HTR-8/SVneo (cell line): ENCODE measurements at regions not wholly inside any gene's neighbourhood (a gene's known extent, or its start where the extent isn't known, plus 50 kb on each side); places are given as distances from the start of the nearest gene placed in this dataset.

Experiments used
- DNase-seq: peaks from one replicate; pipeline ENCODE4 v3.0.0; 2011; ENCODE audit warnings: low spot score, mixed read lengths; ENCODE audit not compliant: insufficient read length
- FAIRE-seq: peaks from 2 replicates; lab custom pipeline; 2011; peaks lifted over from hg19 to GRCh38; lab: Jason Lieb, UNC

- DNase-seq (no peak), FAIRE-seq (no peak)
Measured at GRCh38 chr18:37658894-37659293, 93.3 kb upstream of the CELF4 start.

GRCh38 chr18:37657493-37657892, 91.9 kb upstream of the CELF4 start:
- FAIRE-seq (no peak), DNase-seq (no peak)

- no peak for DNase-seq
Measured at GRCh38 chr18:37654731-37655369, 89.3 kb upstream of the CELF4 start.

GRCh38 chr18:37654034-37654433, 88.4 kb upstream of the CELF4 start:
- DNase-seq (no peak), FAIRE-seq (no peak)

More at GRCh38 chr18:37654731-37655369, 89.3 kb upstream of the CELF4 start:
- no peak for FAIRE-seq

GRCh38 chr18:37653618-37654017, 88.0 kb upstream of the CELF4 start:
- no peak for DNase-seq
- FAIRE-seq = no peak

GRCh38 chr18:37649930-37650329, 84.3 kb upstream of the CELF4 start:
- DNase-seq (no peak), FAIRE-seq (no peak)

GRCh38 chr18:37649416-37649815, 83.8 kb upstream of the CELF4 start:
- DNase-seq (no peak), FAIRE-seq (no peak)

GRCh38 chr18:37641573-37641972, 76.0 kb upstream of the CELF4 start:
- FAIRE-seq (no peak), DNase-seq (no peak)

GRCh38 chr18:37640504-37640903, 74.9 kb upstream of the CELF4 start:
- no peak for DNase-seq
- no peak for FAIRE-seq

- FAIRE-seq (no peak), DNase-seq (no peak)
Measured at GRCh38 chr18:37639846-37640245, 74.2 kb upstream of the CELF4 start.

GRCh38 chr18:37637478-37637850, 71.9 kb upstream of the CELF4 start:
- FAIRE-seq = no peak
- no peak for DNase-seq

GRCh38 chr18:37636831-37637477, 71.4 kb upstream of the CELF4 start:
- no peak for FAIRE-seq
- DNase-seq = no peak

GRCh38 chr18:37634516-37634915, 68.9 kb upstream of the CELF4 start:
- DNase-seq (no peak), FAIRE-seq (no peak)

GRCh38 chr18:37631422-37631821, 65.8 kb upstream of the CELF4 start:
- no peak for DNase-seq

GRCh38 chr18:37630334-37630733, 64.7 kb upstream of the CELF4 start:
- no peak for FAIRE-seq
- no peak for DNase-seq

More at GRCh38 chr18:37631422-37631821, 65.8 kb upstream of the CELF4 start:
- no peak for FAIRE-seq

GRCh38 chr18:37628470-37629220, 63.0 kb upstream of the CELF4 start:
- no peak for FAIRE-seq
- DNase-seq = no peak

GRCh38 chr18:37624318-37624717, 58.7 kb upstream of the CELF4 start:
- no peak for FAIRE-seq
- DNase-seq = no peak

GRCh38 chr18:37619964-37620363, 54.4 kb upstream of the CELF4 start:
- FAIRE-seq (no peak), DNase-seq (no peak)

- DNase-seq = no peak
- FAIRE-seq = no peak
Measured at GRCh38 chr18:37617623-37618022, 52.0 kb upstream of the CELF4 start.
